ENCODE measurements at regions not wholly inside any gene's neighbourhood (a gene's known extent, or its start where the extent isn't known, plus 50 kb on each side); places are given as distances from the start of the nearest gene placed in this dataset.

DNA sequence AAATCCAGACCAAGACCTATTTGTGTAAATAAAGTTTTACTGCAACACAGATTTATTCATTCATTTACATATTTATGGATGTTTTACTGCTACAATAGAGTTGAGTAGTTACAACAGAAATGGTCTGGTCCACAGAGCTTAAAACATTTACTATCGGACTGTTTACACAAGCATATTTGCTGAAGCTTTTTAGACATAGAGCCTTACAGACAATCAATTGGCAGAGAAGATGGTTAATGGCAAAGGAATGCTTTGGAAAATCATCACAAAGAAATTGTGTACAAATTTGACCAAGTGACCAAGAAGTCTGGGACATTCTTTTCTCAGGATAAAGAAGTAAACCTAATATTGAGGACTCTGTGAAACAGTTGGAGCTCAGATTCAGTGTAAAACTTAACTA, 504.3 kb downstream of the SLC16A7 start:
- TF ChIP-seq, protein P1, sequence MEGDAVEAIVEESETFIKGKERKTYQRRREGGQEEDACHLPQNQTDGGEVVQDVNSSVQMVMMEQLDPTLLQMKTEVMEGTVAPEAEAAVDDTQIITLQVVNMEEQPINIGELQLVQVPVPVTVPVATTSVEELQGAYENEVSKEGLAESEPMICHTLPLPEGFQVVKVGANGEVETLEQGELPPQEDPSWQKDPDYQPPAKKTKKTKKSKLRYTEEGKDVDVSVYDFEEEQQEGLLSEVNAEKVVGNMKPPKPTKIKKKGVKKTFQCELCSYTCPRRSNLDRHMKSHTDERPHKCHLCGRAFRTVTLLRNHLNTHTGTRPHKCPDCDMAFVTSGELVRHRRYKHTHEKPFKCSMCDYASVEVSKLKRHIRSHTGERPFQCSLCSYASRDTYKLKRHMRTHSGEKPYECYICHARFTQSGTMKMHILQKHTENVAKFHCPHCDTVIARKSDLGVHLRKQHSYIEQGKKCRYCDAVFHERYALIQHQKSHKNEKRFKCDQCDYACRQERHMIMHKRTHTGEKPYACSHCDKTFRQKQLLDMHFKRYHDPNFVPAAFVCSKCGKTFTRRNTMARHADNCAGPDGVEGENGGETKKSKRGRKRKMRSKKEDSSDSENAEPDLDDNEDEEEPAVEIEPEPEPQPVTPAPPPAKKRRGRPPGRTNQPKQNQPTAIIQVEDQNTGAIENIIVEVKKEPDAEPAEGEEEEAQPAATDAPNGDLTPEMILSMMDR (IDR thresholded peaks at IDR 0.05; ENCODE audit: insufficient read depth, low read length, poor library complexity, severe bottlenecking): no peak
- TF ChIP-seq EZH2phosphoT487 (conservative IDR thresholded peaks at IDR 0.05; ENCODE audit: low read length): no peak
